ENCODE measurements at regions not wholly inside any gene's neighbourhood (a gene's known extent, or its start where the extent isn't known, plus 50 kb on each side); places are given as distances from the start of the nearest gene placed in this dataset.

GRCh38 chrX:19270727-19271126, 73.0 kb upstream of the PDHA1 start:
- TF ChIP-seq POLR2A (IDR thresholded peaks at IDR 0.05) (no peak), EP300 (IDR thresholded peaks at IDR 0.05) (no peak), CTCF (IDR thresholded peaks at IDR 0.05) (no peak), POLR2AphosphoS5 (IDR thresholded peaks at IDR 0.05) (no peak)
- no peaks in the 10 kb centered on the region for H3K36me3 ChIP-seq
- intact Hi-C loops (cut with DNase I; ENCODE audit: low total_unique reads) = no loop called here
- WGBS, 5 donors = 71 to 93% (median 85%) methylated on average over 1 of the region's 1 CpG; no CpG with 5 or more reads in 1 of the 5 donors
- H3K9me3 ChIP-seq = no peaks in the 10 kb centered on the region
- H3K4me3 ChIP-seq = no peak overlapping the region
- H3K27me3 ChIP-seq = no peaks in the 10 kb centered on the region
- DNase-seq = no peak
- H3K27ac ChIP-seq = no peak overlapping the region
- H3K4me1 ChIP-seq = no peaks in the 10 kb centered on the region

GRCh38 chrX:19272452-19272851, 71.3 kb upstream of the PDHA1 start:
- no peak for TF ChIP-seq POLR2AphosphoS5 (IDR thresholded peaks at IDR 0.05)
- TF ChIP-seq EP300 (IDR thresholded peaks at IDR 0.05) = no peak
- Histone ChIP-seq H3K27me3 (no peaks in the 10 kb centered on the region), H3K9me3 (no peaks in the 10 kb centered on the region), H3K27ac (no peak overlapping the region), H3K36me3 (no peaks in the 10 kb centered on the region), H3K4me1 (no peaks in the 10 kb centered on the region), H3K4me3 (no peak overlapping the region)
- no peak for DNase-seq
- 74 to 81% (median 75%) methylated on average over 2 of the region's 2 CpGs for WGBS, 5 donors
- intact Hi-C loops (cut with DNase I; ENCODE audit: low total_unique reads) = no loop called here

GRCh38 chrX:19280636-19281035, 63.1 kb upstream of the PDHA1 start:
- Histone ChIP-seq H3K27me3 (peaks cover 0 to 8% (median 0%) of the 10 kb centered on the region in 3 donors), H3K9me3 (peaks cover 0 to 8% (median 0%) of the 10 kb centered on the region in 4 donors), H3K4me1 (no peaks in the 10 kb centered on the region), H3K4me3 (no peak overlapping the region), H3K27ac (no peak overlapping the region), H3K36me3 (no peaks in the 10 kb centered on the region)
- WGBS, 5 donors = 80 to 100% (median 94%) methylated on average over 1 of the region's 1 CpG
- TF ChIP-seq POLR2A (IDR thresholded peaks at IDR 0.05) = no peak
- no peak for TF ChIP-seq CTCF (IDR thresholded peaks at IDR 0.05)
- TF ChIP-seq POLR2AphosphoS5 (IDR thresholded peaks at IDR 0.05) = no peak
- no peak for TF ChIP-seq EP300 (IDR thresholded peaks at IDR 0.05)
- intact Hi-C loops (cut with DNase I; ENCODE audit: low total_unique reads) = no loop called here
- DNase-seq = no peak

- Histone ChIP-seq H3K27ac (no peak overlapping the region), H3K36me3 (no peaks in the 10 kb centered on the region), H3K9me3 (peaks cover 0 to 8% (median 0%) of the 10 kb centered on the region in 4 donors), H3K27me3 (peaks cover 0 to 8% (median 0%) of the 10 kb centered on the region in 3 donors), H3K4me3 (no peak overlapping the region), H3K4me1 (no peaks in the 10 kb centered on the region)
- DNase-seq = no peak
- WGBS, 5 donors = 44 to 92% (median 63%) methylated on average over 1 of the region's 1 CpG
- intact Hi-C loops (cut with DNase I; ENCODE audit: low total_unique reads) = no loop called here
- no peak for TF ChIP-seq POLR2AphosphoS5 (IDR thresholded peaks at IDR 0.05)
Observed at GRCh38 chrX:19281256-19281655, 62.5 kb upstream of the PDHA1 start.

- no peaks in the 10 kb centered on the region for H3K36me3 ChIP-seq
- intact Hi-C loops (cut with DNase I; ENCODE audit: low total_unique reads) = no loop called here
- 80 to 93% (median 93%) methylated on average over 6 of the region's 6 CpGs for WGBS, 5 donors
- peaks cover 0 to 8% (median 0%) of the 10 kb centered on the region in 3 donors for H3K27me3 ChIP-seq
- H3K27ac ChIP-seq = no peak overlapping the region
- peaks cover 0 to 7% (median 0%) of the 10 kb centered on the region in 4 donors for H3K9me3 ChIP-seq
- TF ChIP-seq POLR2AphosphoS5 (IDR thresholded peaks at IDR 0.05) = no peak
- no peak for TF ChIP-seq EP300 (IDR thresholded peaks at IDR 0.05)
- TF ChIP-seq CTCF (IDR thresholded peaks at IDR 0.05) = no peak
- DNase-seq = no peak
- H3K4me1 ChIP-seq = no peaks in the 10 kb centered on the region
- H3K4me3 ChIP-seq = no peak overlapping the region
Observed at GRCh38 chrX:19283597-19284339, 60.0 kb upstream of the PDHA1 start.
